HL-60 (cell line): ENCODE measurements at regions not wholly inside any gene's neighbourhood (a gene's known extent, or its start where the extent isn't known, plus 50 kb on each side); places are given as distances from the start of the nearest gene placed in this dataset.

Experiments
- DNase-seq, 2 experiments: peaks; one replicate each; pipeline ENCODE4 v3.0.0-alpha.2; 2010 to 2020; ENCODE audit warnings: low read depth in 1 of 2, low spot score in 1 of 2
- H3K27ac ChIP-seq: fragments of 250-450 bp; sonication (Bioruptor Pico); replicated peaks from 2 replicates; pipeline ENCODE4 v1.5.1; 2020; ENCODE audit warnings: mild to moderate bottlenecking, moderate library complexity
- H3K27me3 ChIP-seq: fragments of 250-450 bp; sonication (Bioruptor Pico); 2 replicates; pipeline ENCODE4 v1.5.1; 2021; ENCODE audit warnings: mild to moderate bottlenecking, moderate library complexity; ENCODE audit not compliant: insufficient read depth, poor library complexity, severe bottlenecking
- H3K4me3 ChIP-seq: replicated peaks from 2 replicates; pipeline ENCODE4 v1.5.1; 2011; ENCODE audit warnings: mild to moderate bottlenecking, control low read depth, low read length; ENCODE audit not compliant: insufficient read depth
- CTCF ChIP-seq: IDR thresholded peaks from one replicate; pipeline ENCODE4 v1.5.1; 2011; ENCODE audit warnings: low read length, control low read depth, inconsistent platforms; ENCODE audit not compliant: insufficient read depth
- GABPA ChIP-seq: IDR thresholded peaks from 2 replicates; pipeline ENCODE4 v1.6.1; 2012; ENCODE audit warnings: low read depth
- POLR2AphosphoS5 ChIP-seq: IDR thresholded peaks from 2 replicates; pipeline ENCODE4 v1.6.1; 2012; ENCODE audit warnings: low read depth
- REST ChIP-seq: IDR thresholded peaks from 2 replicates; pipeline ENCODE4 v1.6.1; 2012; ENCODE audit warnings: low read depth; ENCODE audit not compliant: insufficient replicate concordance
- SPI1 ChIP-seq: IDR thresholded peaks from 2 replicates; pipeline ENCODE4 v1.6.1; 2012; ENCODE audit warnings: low read depth, mild to moderate bottlenecking, borderline replicate concordance

GRCh38 chr12:76201316-76201715 lies 116.8 kb upstream of the NAP1L1 start:
- Histone ChIP-seq H3K27me3 (no peaks in the 10 kb centered on the region), H3K4me3 (no peak overlapping the region), H3K27ac (no peak overlapping the region)
- TF ChIP-seq SPI1: no peak
- TF ChIP-seq CTCF: no peak
- TF ChIP-seq REST: no peak
- no peak for TF ChIP-seq POLR2AphosphoS5
- TF ChIP-seq GABPA: no peak
- no peak for DNase-seq

- TF ChIP-seq GABPA (no peak), REST (no peak), CTCF (no peak), POLR2AphosphoS5 (no peak), SPI1 (no peak)
- H3K4me3 ChIP-seq: no peak overlapping the region
- no peak for DNase-seq
- H3K27me3 ChIP-seq: no peaks in the 10 kb centered on the region
- no peak overlapping the region for H3K27ac ChIP-seq
Observed at GRCh38 chr12:76199808-76200207, 115.3 kb upstream of the NAP1L1 start.

GRCh38 chr12:76198839-76199238 lies 114.4 kb upstream of the NAP1L1 start:
- DNase-seq: no peak
- Histone ChIP-seq H3K27me3 (no peaks in the 10 kb centered on the region), H3K4me3 (no peak overlapping the region), H3K27ac (no peak overlapping the region)
- TF ChIP-seq SPI1: no peak
- TF ChIP-seq CTCF: no peak
- no peak for TF ChIP-seq GABPA
- no peak for TF ChIP-seq POLR2AphosphoS5
- no peak for TF ChIP-seq REST
